ENCODE measurements at regions not wholly inside any gene's neighbourhood (a gene's known extent, or its start where the extent isn't known, plus 50 kb on each side); places are given as distances from the start of the nearest gene placed in this dataset.

GRCh38 chr13:63206461-63206860 lies 1790.8 kb upstream of the PCDH20 start:
- Mint-ChIP-seq H3K4me3 (no peak overlapping the region), H3K36me3 (ENCODE audit: low read depth) (no peaks in the 10 kb centered on the region), H3K27me3 (no peaks in the 10 kb centered on the region), H3K27ac (no peak overlapping the region), H3K4me1 (no peaks in the 10 kb centered on the region)
- ATAC-seq (no peak), DNase-seq (no peak)
- H3K9me3 ChIP-seq (ENCODE audit: control insufficient read depth, low read length, poor library complexity, severe bottlenecking) = no peaks in the 10 kb centered on the region

- no peak for ATAC-seq
- no peak for DNase-seq
- H3K4me3 Mint-ChIP-seq = no peak overlapping the region
- H3K36me3 Mint-ChIP-seq (ENCODE audit: low read depth) = no peaks in the 10 kb centered on the region
- no peaks in the 10 kb centered on the region for H3K27me3 Mint-ChIP-seq
- H3K4me1 Mint-ChIP-seq = no peaks in the 10 kb centered on the region
- no peak overlapping the region for H3K27ac Mint-ChIP-seq
- H3K9me3 ChIP-seq (ENCODE audit: control insufficient read depth, low read length, poor library complexity, severe bottlenecking) = no peaks in the 10 kb centered on the region
Measured at GRCh38 chr13:63201493-63201892, 1785.8 kb upstream of the PCDH20 start.

- no peak overlapping the region for H3K27ac Mint-ChIP-seq
- H3K4me3 Mint-ChIP-seq = no peak overlapping the region
- ATAC-seq (no peak), DNase-seq (no peak)
- no peaks in the 10 kb centered on the region for H3K27me3 Mint-ChIP-seq
- H3K4me1 Mint-ChIP-seq = no peaks in the 10 kb centered on the region
- H3K9me3 ChIP-seq (ENCODE audit: control insufficient read depth, low read length, poor library complexity, severe bottlenecking) = no peaks in the 10 kb centered on the region
- no peaks in the 10 kb centered on the region for H3K36me3 Mint-ChIP-seq (ENCODE audit: low read depth)
Measured at GRCh38 chr13:63199508-63199907, 1783.9 kb upstream of the PCDH20 start.

GRCh38 chr13:63198071-63198470 lies 1782.4 kb upstream of the PCDH20 start:
- H3K9me3 ChIP-seq (ENCODE audit: control insufficient read depth, low read length, poor library complexity, severe bottlenecking) = no peaks in the 10 kb centered on the region
- Mint-ChIP-seq H3K4me1 (no peaks in the 10 kb centered on the region), H3K36me3 (ENCODE audit: low read depth) (no peaks in the 10 kb centered on the region), H3K27me3 (no peaks in the 10 kb centered on the region), H3K4me3 (no peak overlapping the region), H3K27ac (no peak overlapping the region)
- DNase-seq = no peak
- no peak for ATAC-seq

GRCh38 chr13:63195726-63196125 lies 1780.1 kb upstream of the PCDH20 start:
- no peaks in the 10 kb centered on the region for H3K9me3 ChIP-seq (ENCODE audit: control insufficient read depth, low read length, poor library complexity, severe bottlenecking)
- Mint-ChIP-seq H3K27ac (no peak overlapping the region), H3K36me3 (ENCODE audit: low read depth) (no peaks in the 10 kb centered on the region), H3K4me3 (no peak overlapping the region), H3K27me3 (no peaks in the 10 kb centered on the region), H3K4me1 (no peaks in the 10 kb centered on the region)
- ATAC-seq = no peak
- DNase-seq = no peak

- no peak overlapping the region for H3K27ac Mint-ChIP-seq
- H3K36me3 Mint-ChIP-seq (ENCODE audit: low read depth) = no peaks in the 10 kb centered on the region
- H3K27me3 Mint-ChIP-seq = no peaks in the 10 kb centered on the region
- H3K4me3 Mint-ChIP-seq = no peak overlapping the region
- no peaks in the 10 kb centered on the region for H3K9me3 ChIP-seq (ENCODE audit: control insufficient read depth, low read length, poor library complexity, severe bottlenecking)
- DNase-seq = no peak
- ATAC-seq = no peak
- no peaks in the 10 kb centered on the region for H3K4me1 Mint-ChIP-seq
Measured at GRCh38 chr13:63190742-63191141, 1775.1 kb upstream of the PCDH20 start.

- H3K9me3 ChIP-seq (ENCODE audit: control insufficient read depth, low read length, poor library complexity, severe bottlenecking) = no peaks in the 10 kb centered on the region
- no peaks in the 10 kb centered on the region for H3K4me1 Mint-ChIP-seq
- H3K27ac Mint-ChIP-seq = no peak overlapping the region
- no peaks in the 10 kb centered on the region for H3K27me3 Mint-ChIP-seq
- DNase-seq (no peak), ATAC-seq (no peak)
- H3K36me3 Mint-ChIP-seq (ENCODE audit: low read depth) = no peaks in the 10 kb centered on the region
- no peak overlapping the region for H3K4me3 Mint-ChIP-seq
Measured at GRCh38 chr13:63190219-63190618, 1774.6 kb upstream of the PCDH20 start.

- H3K27ac Mint-ChIP-seq = no peak overlapping the region
- H3K27me3 Mint-ChIP-seq = no peaks in the 10 kb centered on the region
- H3K9me3 ChIP-seq (ENCODE audit: control insufficient read depth, low read length, poor library complexity, severe bottlenecking) = no peaks in the 10 kb centered on the region
- no peaks in the 10 kb centered on the region for H3K36me3 Mint-ChIP-seq (ENCODE audit: low read depth)
- ATAC-seq (no peak), DNase-seq (no peak)
- H3K4me1 Mint-ChIP-seq = no peaks in the 10 kb centered on the region
- H3K4me3 Mint-ChIP-seq = no peak overlapping the region
Measured at GRCh38 chr13:63189712-63190111, 1774.1 kb upstream of the PCDH20 start.

GRCh38 chr13:63184693-63185092 lies 1769.0 kb upstream of the PCDH20 start:
- Mint-ChIP-seq H3K4me3 (no peak overlapping the region), H3K27me3 (no peaks in the 10 kb centered on the region), H3K4me1 (no peaks in the 10 kb centered on the region), H3K36me3 (ENCODE audit: low read depth) (no peaks in the 10 kb centered on the region), H3K27ac (no peak overlapping the region)
- no peaks in the 10 kb centered on the region for H3K9me3 ChIP-seq (ENCODE audit: control insufficient read depth, low read length, poor library complexity, severe bottlenecking)
- no peak for DNase-seq
- ATAC-seq = no peak

- ATAC-seq (no peak), DNase-seq (no peak)
- Mint-ChIP-seq H3K36me3 (ENCODE audit: low read depth) (no peaks in the 10 kb centered on the region), H3K27ac (no peak overlapping the region), H3K27me3 (no peaks in the 10 kb centered on the region), H3K4me1 (no peaks in the 10 kb centered on the region), H3K4me3 (no peak overlapping the region)
- H3K9me3 ChIP-seq (ENCODE audit: control insufficient read depth, low read length, poor library complexity, severe bottlenecking) = no peaks in the 10 kb centered on the region
Measured at GRCh38 chr13:63175536-63175935, 1759.9 kb upstream of the PCDH20 start.

GRCh38 chr13:63167699-63168337 lies 1752.2 kb upstream of the PCDH20 start:
- Mint-ChIP-seq H3K4me3 (no peak overlapping the region), H3K27ac (no peak overlapping the region), H3K36me3 (ENCODE audit: low read depth) (no peaks in the 10 kb centered on the region), H3K27me3 (no peaks in the 10 kb centered on the region), H3K4me1 (no peaks in the 10 kb centered on the region)
- DNase-seq (no peak), ATAC-seq (no peak)
- H3K9me3 ChIP-seq (ENCODE audit: control insufficient read depth, low read length, poor library complexity, severe bottlenecking) = no peaks in the 10 kb centered on the region

GRCh38 chr13:63166345-63166744 lies 1750.7 kb upstream of the PCDH20 start:
- Mint-ChIP-seq H3K4me3 (no peak overlapping the region), H3K27ac (no peak overlapping the region), H3K27me3 (no peaks in the 10 kb centered on the region), H3K4me1 (no peaks in the 10 kb centered on the region), H3K36me3 (ENCODE audit: low read depth) (no peaks in the 10 kb centered on the region)
- H3K9me3 ChIP-seq (ENCODE audit: control insufficient read depth, low read length, poor library complexity, severe bottlenecking) = no peaks in the 10 kb centered on the region
- DNase-seq = no peak
- no peak for ATAC-seq

GRCh38 chr13:63163903-63164302 lies 1748.3 kb upstream of the PCDH20 start:
- ATAC-seq = no peak

GRCh38 chr13:63161219-63161618 lies 1745.6 kb upstream of the PCDH20 start:
- no peaks in the 10 kb centered on the region for H3K36me3 Mint-ChIP-seq (ENCODE audit: low read depth)
- no peaks in the 10 kb centered on the region for H3K4me1 Mint-ChIP-seq
- no peak overlapping the region for H3K4me3 Mint-ChIP-seq
- no peaks in the 10 kb centered on the region for H3K27me3 Mint-ChIP-seq
- no peaks in the 10 kb centered on the region for H3K9me3 ChIP-seq (ENCODE audit: control insufficient read depth, low read length, poor library complexity, severe bottlenecking)
- DNase-seq (no peak), ATAC-seq (no peak)
- no peak overlapping the region for H3K27ac Mint-ChIP-seq

More at GRCh38 chr13:63163903-63164302, 1748.3 kb upstream of the PCDH20 start:
- no peaks in the 10 kb centered on the region for H3K4me1 Mint-ChIP-seq
- no peaks in the 10 kb centered on the region for H3K27me3 Mint-ChIP-seq
- no peaks in the 10 kb centered on the region for H3K36me3 Mint-ChIP-seq (ENCODE audit: low read depth)
- no peak for DNase-seq
- H3K4me3 Mint-ChIP-seq = no peak overlapping the region
- no peaks in the 10 kb centered on the region for H3K9me3 ChIP-seq (ENCODE audit: control insufficient read depth, low read length, poor library complexity, severe bottlenecking)
- no peak overlapping the region for H3K27ac Mint-ChIP-seq

Measured in T-helper 17 cell (primary cell).